Ishikawa (cell line): ENCODE measurements at regions not wholly inside any gene's neighbourhood (a gene's known extent, or its start where the extent isn't known, plus 50 kb on each side); places are given as distances from the start of the nearest gene placed in this dataset.

Source experiments
- EP300 ChIP-seq: IDR thresholded peaks from 2 replicates; pipeline ENCODE4 v1.6.1; 2012; ENCODE audit warnings: borderline replicate concordance
- MAX ChIP-seq: IDR thresholded peaks from 2 replicates; pipeline ENCODE4 v1.6.1; 2012
- RAD21 ChIP-seq: IDR thresholded peaks from 2 replicates; pipeline ENCODE4 v1.6.1; 2012; ENCODE audit warnings: low read depth
- REST ChIP-seq: IDR thresholded peaks from 2 replicates; pipeline ENCODE4 v1.6.1; 2012; ENCODE audit warnings: low read depth, mild to moderate bottlenecking
- TEAD4 ChIP-seq: IDR thresholded peaks from 2 replicates; pipeline ENCODE4 v1.6.1; 2012
- YY1 ChIP-seq: IDR thresholded peaks from 2 replicates; pipeline ENCODE4 v1.6.1; 2012; ENCODE audit warnings: low read depth

GRCh38 chr13:90605664-90606063, 741.8 kb upstream of the MIR17HG start:
- TF ChIP-seq MAX (no peak), TEAD4 (no peak), RAD21 (no peak), YY1 (no peak), REST (no peak), EP300 (no peak)
